ENCODE measurements at regions not wholly inside any gene's neighbourhood (a gene's known extent, or its start where the extent isn't known, plus 50 kb on each side); places are given as distances from the start of the nearest gene placed in this dataset.
"Not testable (repeated sequence)": the region's sequence is repeated elsewhere in the genome, so short reads cannot be mapped to it uniquely, and the experiment has no call there.

DNA sequence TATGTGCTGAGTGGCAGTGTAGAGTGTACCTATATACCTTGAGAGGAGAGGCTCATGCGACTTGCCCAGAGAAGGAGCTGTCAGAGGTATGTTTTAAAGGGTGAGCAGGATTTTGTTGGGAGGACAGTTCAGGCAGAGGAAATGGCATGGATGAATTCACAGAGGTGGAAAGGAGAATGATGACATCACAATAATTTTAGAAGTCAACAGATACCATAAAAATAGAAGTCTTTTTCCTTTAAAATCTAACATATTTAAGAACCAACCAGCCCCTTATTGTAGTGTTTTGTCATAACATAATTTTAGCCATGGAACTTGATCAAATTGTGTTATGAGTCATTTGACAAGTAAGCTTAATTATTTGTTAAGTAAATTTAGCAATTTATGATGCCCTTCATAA lies 538.1 kb upstream of the GYPC start:
- DNase-seq: no peak

DNA sequence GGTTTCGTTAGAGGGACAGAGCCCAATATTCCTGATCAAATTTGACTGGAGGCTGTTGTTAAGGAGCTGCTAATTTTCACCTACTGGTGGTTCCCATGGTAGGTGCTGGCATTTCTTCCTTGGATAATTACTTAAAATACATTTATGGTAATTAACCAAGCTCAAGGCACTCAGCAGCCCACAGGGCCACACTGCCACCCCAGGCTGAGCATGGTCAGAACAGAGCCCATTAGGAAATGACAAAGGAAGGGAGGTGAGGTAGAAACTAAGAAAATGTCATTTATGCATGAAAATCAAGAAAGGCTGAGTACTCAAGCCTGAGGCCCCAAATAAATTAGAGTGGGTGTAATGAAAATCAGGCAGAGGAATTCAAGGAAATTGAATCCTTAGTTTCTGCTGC lies 510.2 kb upstream of the GYPC start:
- no peaks in the 10 kb centered on the region for H3F3A ChIP-seq (ENCODE audit: insufficient read depth, low read length)
- no peaks in the 10 kb centered on the region for H4K20me1 ChIP-seq (ENCODE audit: insufficient read depth, low read length)
- TF ChIP-seq, protein P1, sequence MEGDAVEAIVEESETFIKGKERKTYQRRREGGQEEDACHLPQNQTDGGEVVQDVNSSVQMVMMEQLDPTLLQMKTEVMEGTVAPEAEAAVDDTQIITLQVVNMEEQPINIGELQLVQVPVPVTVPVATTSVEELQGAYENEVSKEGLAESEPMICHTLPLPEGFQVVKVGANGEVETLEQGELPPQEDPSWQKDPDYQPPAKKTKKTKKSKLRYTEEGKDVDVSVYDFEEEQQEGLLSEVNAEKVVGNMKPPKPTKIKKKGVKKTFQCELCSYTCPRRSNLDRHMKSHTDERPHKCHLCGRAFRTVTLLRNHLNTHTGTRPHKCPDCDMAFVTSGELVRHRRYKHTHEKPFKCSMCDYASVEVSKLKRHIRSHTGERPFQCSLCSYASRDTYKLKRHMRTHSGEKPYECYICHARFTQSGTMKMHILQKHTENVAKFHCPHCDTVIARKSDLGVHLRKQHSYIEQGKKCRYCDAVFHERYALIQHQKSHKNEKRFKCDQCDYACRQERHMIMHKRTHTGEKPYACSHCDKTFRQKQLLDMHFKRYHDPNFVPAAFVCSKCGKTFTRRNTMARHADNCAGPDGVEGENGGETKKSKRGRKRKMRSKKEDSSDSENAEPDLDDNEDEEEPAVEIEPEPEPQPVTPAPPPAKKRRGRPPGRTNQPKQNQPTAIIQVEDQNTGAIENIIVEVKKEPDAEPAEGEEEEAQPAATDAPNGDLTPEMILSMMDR (IDR thresholded peaks at IDR 0.05; ENCODE audit: low read length): no peak
- no peak for TF ChIP-seq EZH2 (optimal IDR thresholded peaks at IDR 0.05; ENCODE audit: low read depth, low read length)
- TF ChIP-seq EZH2phosphoT487 (IDR thresholded peaks at IDR 0.05; ENCODE audit: low read length): no peak
- no peak overlapping the region for H2AFZ ChIP-seq (ENCODE audit: low read length)
- H3K36me3 ChIP-seq (replicated peaks; ENCODE audit: insufficient read depth, low read length): no peaks in the 10 kb centered on the region
- no peaks in the 10 kb centered on the region for H3K79me2 ChIP-seq (ENCODE audit: low read length)
- no peak overlapping the region for H3K4me3 ChIP-seq (ENCODE audit: low read length)
- H3K9ac ChIP-seq (ENCODE audit: low read length): no peak overlapping the region
- H3K9me3 ChIP-seq (replicated peaks; ENCODE audit: insufficient read depth, low read length): no peaks in the 10 kb centered on the region
- no peak overlapping the region for H3K4me2 ChIP-seq (ENCODE audit: low read depth, low read length)
- no peak for DNase-seq
- no peaks in the 10 kb centered on the region for H3K9me2 ChIP-seq (replicated peaks; ENCODE audit: insufficient read depth, low read length)
- no peaks in the 10 kb centered on the region for H3K27me3 ChIP-seq (replicated peaks; ENCODE audit: insufficient read depth, low read length)
- no peaks in the 10 kb centered on the region for H3K4me1 ChIP-seq (ENCODE audit: low read length)
- no peak overlapping the region for H3K27ac ChIP-seq (ENCODE audit: low read length)

More for the DNA sequence above, 538.1 kb upstream of the GYPC start:
- H3K36me3 ChIP-seq (replicated peaks; ENCODE audit: insufficient read depth, low read length): no peaks in the 10 kb centered on the region
- no peak overlapping the region for H3K4me3 ChIP-seq (ENCODE audit: low read length)
- no peaks in the 10 kb centered on the region for H3K79me2 ChIP-seq (ENCODE audit: low read length)
- no peak overlapping the region for H2AFZ ChIP-seq (ENCODE audit: low read length)
- no peaks in the 10 kb centered on the region for H3K9me2 ChIP-seq (replicated peaks; ENCODE audit: insufficient read depth, low read length)
- TF ChIP-seq, protein P1 (IDR thresholded peaks at IDR 0.05; ENCODE audit: low read length): no peak
- TF ChIP-seq EZH2 (optimal IDR thresholded peaks at IDR 0.05; ENCODE audit: low read depth, low read length) (no peak), EZH2phosphoT487 (IDR thresholded peaks at IDR 0.05; ENCODE audit: low read length) (no peak)
- H3K4me1 ChIP-seq (ENCODE audit: low read length): no peaks in the 10 kb centered on the region
- H3F3A ChIP-seq (ENCODE audit: insufficient read depth, low read length): no peaks in the 10 kb centered on the region
- H3K9me3 ChIP-seq (replicated peaks; ENCODE audit: insufficient read depth, low read length): no peaks in the 10 kb centered on the region
- H3K9ac ChIP-seq (ENCODE audit: low read length): no peak overlapping the region
- no peak overlapping the region for H3K27ac ChIP-seq (ENCODE audit: low read length)
- H3K27me3 ChIP-seq (replicated peaks; ENCODE audit: insufficient read depth, low read length): no peaks in the 10 kb centered on the region
- no peak overlapping the region for H3K4me2 ChIP-seq (ENCODE audit: low read depth, low read length)
- H4K20me1 ChIP-seq (ENCODE audit: insufficient read depth, low read length): no peaks in the 10 kb centered on the region

DNA sequence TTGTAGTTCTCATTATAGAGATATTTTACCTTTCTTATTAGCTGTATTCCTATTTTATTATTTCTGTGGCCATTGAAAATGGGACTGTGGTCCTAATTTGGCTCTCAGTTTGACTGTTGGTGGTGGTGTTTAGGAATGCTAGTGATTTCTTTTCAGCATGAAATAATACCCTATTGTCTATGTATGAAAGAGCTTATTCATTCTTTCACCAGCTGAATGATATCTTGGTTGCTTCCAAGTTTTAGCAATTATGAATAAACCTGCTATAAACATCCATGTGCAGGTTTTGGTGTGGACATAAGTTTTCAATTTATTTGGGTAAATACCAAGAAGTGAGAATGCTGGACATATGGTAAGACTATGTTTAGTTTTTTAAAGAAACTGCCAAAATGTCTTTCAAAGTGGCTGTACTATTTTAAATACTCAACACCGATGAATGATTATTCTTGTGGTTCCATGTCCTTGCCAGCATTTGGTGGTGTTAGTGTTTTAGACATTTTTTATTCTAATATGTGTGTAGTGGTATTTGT lies 501.6 kb upstream of the GYPC start:
- Histone ChIP-seq H3K4me1 (ENCODE audit: low read length) (no peaks in the 10 kb centered on the region), H3K79me2 (ENCODE audit: low read length) (no peaks in the 10 kb centered on the region), H4K20me1 (ENCODE audit: insufficient read depth, low read length) (no peaks in the 10 kb centered on the region), H3K9me3 (replicated peaks; ENCODE audit: insufficient read depth, low read length) (no peaks in the 10 kb centered on the region), H2AFZ (ENCODE audit: low read length) (no peak overlapping the region), H3K4me3 (ENCODE audit: low read length) (no peak overlapping the region), H3K27ac (ENCODE audit: low read length) (no peak overlapping the region), H3K9ac (ENCODE audit: low read length) (no peak overlapping the region), H3K9me2 (replicated peaks; ENCODE audit: insufficient read depth, low read length) (no peaks in the 10 kb centered on the region), H3K27me3 (replicated peaks; ENCODE audit: insufficient read depth, low read length) (no peaks in the 10 kb centered on the region), H3K36me3 (replicated peaks; ENCODE audit: insufficient read depth, low read length) (no peaks in the 10 kb centered on the region), H3K4me2 (ENCODE audit: low read depth, low read length) (no peak overlapping the region), H3F3A (ENCODE audit: insufficient read depth, low read length) (no peaks in the 10 kb centered on the region)
- TF ChIP-seq EZH2 (optimal IDR thresholded peaks at IDR 0.05; ENCODE audit: low read depth, low read length): no peak
- TF ChIP-seq, protein P1 (IDR thresholded peaks at IDR 0.05; ENCODE audit: low read length): no peak
- no peak for TF ChIP-seq EZH2phosphoT487 (IDR thresholded peaks at IDR 0.05; ENCODE audit: low read length)
- no peak for DNase-seq

DNA sequence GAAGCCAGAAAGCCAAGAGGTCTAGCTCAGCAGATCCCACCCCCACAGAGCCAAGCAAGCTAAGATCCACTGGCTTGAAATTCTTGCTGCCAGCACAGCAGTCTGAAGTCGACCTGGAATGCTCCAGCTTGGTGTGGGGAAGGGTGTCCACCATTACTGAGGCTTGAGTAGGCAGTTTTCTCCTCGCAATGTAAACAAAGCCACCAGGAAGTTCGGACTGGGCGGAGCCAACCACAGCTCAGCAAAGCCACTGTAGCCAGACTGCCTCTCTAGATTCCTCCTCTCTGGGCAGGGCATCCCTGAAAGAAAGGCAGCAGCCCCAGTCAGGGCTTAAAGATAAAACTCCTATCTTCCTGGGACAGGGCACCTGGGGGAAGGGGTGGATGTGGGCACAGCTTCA lies 495.0 kb upstream of the GYPC start:
- not testable (repeated sequence) for H3F3A ChIP-seq (ENCODE audit: insufficient read depth, low read length); H3K9me3 ChIP-seq (replicated peaks; ENCODE audit: insufficient read depth, low read length); H3K36me3 ChIP-seq (replicated peaks; ENCODE audit: insufficient read depth, low read length); H3K9ac ChIP-seq (ENCODE audit: low read length); H3K27ac ChIP-seq (ENCODE audit: low read length); H3K4me1 ChIP-seq (ENCODE audit: low read length); H2AFZ ChIP-seq (ENCODE audit: low read length); H3K27me3 ChIP-seq (replicated peaks; ENCODE audit: insufficient read depth, low read length); DNase-seq; H3K4me2 ChIP-seq (ENCODE audit: low read depth, low read length); H3K4me3 ChIP-seq (ENCODE audit: low read length); H3K9me2 ChIP-seq (replicated peaks; ENCODE audit: insufficient read depth, low read length); H3K79me2 ChIP-seq (ENCODE audit: low read length); H4K20me1 ChIP-seq (ENCODE audit: insufficient read depth, low read length)
